Tibial nerve (tissue), 4 donors: ENCODE measurements at regions not wholly inside any gene's neighbourhood (a gene's known extent, or its start where the extent isn't known, plus 50 kb on each side); places are given as distances from the start of the nearest gene placed in this dataset.

Source experiments
- DNase-seq, 2 donors: peaks; one replicate each; pipeline ENCODE4 v3.0.0-alpha.2; 2019; ENCODE audit warnings: low spot score in 2 of 2
- H3K27ac ChIP-seq, 4 donors: fragments of 200-600 bp; sonication (generic) in 3 of 4; one replicate each; pipeline ENCODE4 v1.5.1; 2017 to 2019; ENCODE audit warnings: mild to moderate bottlenecking in 1 of 4
- H3K27me3 ChIP-seq, 2 donors: fragments of 200-600 bp; sonication (generic) in 1 of 2; one replicate each; pipeline versions ENCODE4 v1.5.1 to v1.6.0; 2017 to 2019
- H3K36me3 ChIP-seq, 3 donors: fragments of 200-600 bp; sonication (generic); one replicate each; pipeline ENCODE4 v1.5.1; 2018 to 2019
- H3K4me1 ChIP-seq, 4 donors: fragments of 200-600 bp; sonication (generic) in 3 of 4; one replicate each; pipeline ENCODE4 v1.5.1; 2017 to 2019
- H3K4me3 ChIP-seq, 4 donors: fragments of 200-600 bp; sonication (generic) in 3 of 4; one replicate each; pipeline ENCODE4 v1.5.1; 2017 to 2019; ENCODE audit warnings: mild to moderate bottlenecking in 1 of 4, moderate library complexity in 1 of 4
- H3K9me3 ChIP-seq, 4 donors: fragments of 200-600 bp; sonication (generic) in 3 of 4; one replicate each; pipeline ENCODE4 v1.5.1; 2017 to 2019
- CTCF ChIP-seq, 5 experiments: fragments of 200-600 bp in 3 of 5; fragments of 450-650 bp in 2 of 5; sonication (generic) in 3 of 5; IDR thresholded peaks; one replicate each; pipeline ENCODE4 v1.5.1; 2016 to 2019; ENCODE audit warnings: antibody characterized with exemption in 5 of 5, mild to moderate bottlenecking in 3 of 5, moderate library complexity in 2 of 5
- EP300 ChIP-seq, 2 donors: sonication (generic); formaldehyde crosslinking; IDR thresholded peaks; one replicate each; pipeline ENCODE4 v1.6.1; 2017; ENCODE audit warnings: antibody characterized with exemption in 2 of 2, mild to moderate bottlenecking in 1 of 2
- POLR2A ChIP-seq, 2 donors: fragments of 450-650 bp; IDR thresholded peaks; one replicate each; pipeline ENCODE4 v1.6.1; 2017; ENCODE audit warnings: antibody characterized with exemption in 2 of 2, mild to moderate bottlenecking in 2 of 2, moderate library complexity in 2 of 2
- WGBS, 2 donors: methylation state at CpG; one replicate each; pipeline ENCODE4 v1.1.5; 2018; 5-methylcytosine and 5-hydroxymethylcytosine counted together

DNA sequence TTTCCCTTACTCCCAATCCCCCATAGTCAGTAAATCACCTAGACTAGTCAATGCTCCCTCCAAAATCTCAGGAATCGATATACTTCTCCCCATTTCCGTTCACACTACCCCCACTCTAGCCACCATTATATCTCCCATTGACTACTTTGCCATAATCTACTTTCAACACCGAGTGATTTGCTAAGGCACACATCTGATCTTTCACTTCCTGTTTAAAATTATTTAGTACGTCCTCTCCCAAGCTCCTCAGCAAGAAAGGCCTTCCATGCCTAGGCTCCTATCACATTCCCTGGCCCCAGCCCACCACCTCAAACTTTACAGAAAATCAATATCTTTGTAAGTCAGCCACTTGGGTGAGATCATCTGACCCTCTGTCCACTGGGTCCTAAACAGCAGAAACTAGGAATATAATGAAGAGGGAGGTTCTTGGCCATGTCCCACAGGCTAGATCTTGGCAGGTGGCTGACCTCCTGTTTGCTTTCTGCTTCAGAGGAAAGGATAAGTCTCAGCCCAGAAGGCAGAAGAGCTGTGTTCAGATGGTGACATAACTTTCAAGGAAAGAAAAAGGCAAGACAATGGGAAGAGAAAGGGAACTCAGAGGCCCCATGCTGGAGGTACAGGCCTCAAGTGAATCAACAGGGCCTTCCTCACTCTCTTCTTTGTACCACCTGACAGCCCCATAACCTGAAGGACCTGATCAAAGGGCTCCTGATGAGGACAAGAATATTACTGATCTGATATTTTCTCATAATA lies 103.0 kb downstream of the RPL22L1 start:
- H3K9me3 ChIP-seq, result no peaks in the 10 kb centered on the region
- H3K27ac ChIP-seq, result peak overlapping the region in 2 of 4 donors; percentile 54 to 58
- H3K36me3 ChIP-seq, result no peaks in the 10 kb centered on the region
- no peak for DNase-seq
- no peaks in the 10 kb centered on the region for H3K27me3 ChIP-seq
- H3K4me1 ChIP-seq, result peaks cover 0 to 22% (median 4%) of the 10 kb centered on the region in 4 donors
- H3K4me3 ChIP-seq, result no peak overlapping the region
- no peak for TF ChIP-seq CTCF (IDR thresholded peaks at IDR 0.05)
- TF ChIP-seq EP300 (IDR thresholded peaks at IDR 0.05), result no peak
- TF ChIP-seq POLR2A (IDR thresholded peaks at IDR 0.05), result no peak
- WGBS, 2 donors, result 82 to 83% methylated on average over 4 of the region's 4 CpGs

DNA sequence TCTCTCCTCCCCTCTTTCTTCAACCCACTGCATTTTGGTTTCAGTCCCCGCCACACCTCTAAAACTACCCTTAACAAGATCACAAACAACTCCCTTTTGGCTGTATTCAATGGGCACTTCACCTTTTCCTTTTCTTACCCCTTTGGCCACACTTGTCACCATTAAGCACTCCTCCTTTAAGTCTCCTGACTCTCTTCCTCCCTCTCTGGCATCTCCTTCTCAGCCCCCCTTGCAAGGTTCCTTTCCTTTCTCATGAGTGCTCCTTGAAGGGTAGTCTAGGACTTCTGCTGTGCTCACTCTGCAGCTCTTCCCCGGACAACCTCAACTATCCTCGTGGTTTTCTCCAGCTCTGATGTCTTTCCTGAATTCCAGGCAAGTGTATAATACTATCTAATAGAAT lies 103.7 kb downstream of the RPL22L1 start:
- peak overlapping the region in 1 of 4 donors; percentile 32 for H3K27ac ChIP-seq
- TF ChIP-seq CTCF (IDR thresholded peaks at IDR 0.05) (no peak), EP300 (IDR thresholded peaks at IDR 0.05) (no peak), POLR2A (IDR thresholded peaks at IDR 0.05) (no peak)
- no peaks in the 10 kb centered on the region for H3K36me3 ChIP-seq
- 90 to 92% methylated on average over 3 of the region's 3 CpGs for WGBS, 2 donors
- H3K4me3 ChIP-seq, result no peak overlapping the region
- H3K4me1 ChIP-seq, result peaks cover 0 to 22% (median 4%) of the 10 kb centered on the region in 4 donors
- no peaks in the 10 kb centered on the region for H3K9me3 ChIP-seq
- DNase-seq, result no peak
- no peaks in the 10 kb centered on the region for H3K27me3 ChIP-seq

GRCh38 chr3:170765419-170766078 lies 104.4 kb downstream of the RPL22L1 start:
- Histone ChIP-seq H3K4me1 (peaks cover 0 to 22% (median 4%) of the 10 kb centered on the region in 4 donors), H3K4me3 (no peak overlapping the region), H3K27ac (peak overlapping the region in 1 of 4 donors; percentile 32), H3K36me3 (no peaks in the 10 kb centered on the region), H3K27me3 (no peaks in the 10 kb centered on the region), H3K9me3 (no peaks in the 10 kb centered on the region)
- TF ChIP-seq EP300 (IDR thresholded peaks at IDR 0.05), result no peak
- TF ChIP-seq CTCF (IDR thresholded peaks at IDR 0.05), result no peak
- TF ChIP-seq POLR2A (IDR thresholded peaks at IDR 0.05), result no peak
- 48 to 55% methylated on average over 4 of the region's 4 CpGs for WGBS, 2 donors
- DNase-seq, result no peak

- Histone ChIP-seq H3K9me3 (no peaks in the 10 kb centered on the region), H3K4me3 (no peak overlapping the region), H3K4me1 (peaks cover 0 to 27% (median 4%) of the 10 kb centered on the region in 4 donors), H3K36me3 (no peaks in the 10 kb centered on the region), H3K27me3 (no peaks in the 10 kb centered on the region), H3K27ac (no peak overlapping the region)
- TF ChIP-seq EP300 (IDR thresholded peaks at IDR 0.05), result no peak
- DNase-seq, result no peak
- 69 to 81% methylated on average over 1 of the region's 1 CpG for WGBS, 2 donors
These were observed 106.0 kb downstream of the RPL22L1 start for GRCh38 chr3:170764017-170764416.

DNA sequence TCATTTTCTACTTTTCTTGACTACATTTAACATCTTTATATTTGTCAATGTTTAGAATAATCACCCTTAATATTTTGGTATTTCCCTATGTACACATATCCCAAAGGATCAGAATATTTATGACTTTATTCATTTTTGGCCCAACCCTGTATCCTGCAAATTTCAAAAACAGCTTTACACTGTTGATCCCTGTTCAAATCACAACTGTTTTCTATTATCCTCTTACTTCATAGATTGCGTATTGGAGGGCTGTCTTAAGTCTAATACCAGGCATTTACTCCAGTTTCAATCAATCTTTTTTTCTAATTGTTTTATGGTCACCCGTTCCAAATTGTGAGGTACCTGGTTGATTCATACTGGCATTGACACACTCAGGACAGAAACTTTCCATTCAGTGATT lies 107.9 kb downstream of the RPL22L1 start:
- DNase-seq, result no peak
- no peaks in the 10 kb centered on the region for H3K9me3 ChIP-seq
- H3K4me3 ChIP-seq, result no peak overlapping the region
- WGBS, 2 donors, result 80 to 82% methylated on average over 2 of the region's 2 CpGs
- H3K36me3 ChIP-seq, result no peaks in the 10 kb centered on the region
- no peak for TF ChIP-seq CTCF (IDR thresholded peaks at IDR 0.05)
- H3K4me1 ChIP-seq, result peaks cover 0 to 10% (median 0%) of the 10 kb centered on the region in 4 donors
- no peak overlapping the region for H3K27ac ChIP-seq
- H3K27me3 ChIP-seq, result no peaks in the 10 kb centered on the region
